GM19328 (cell line): ENCODE measurements at regions not wholly inside any gene's neighbourhood (a gene's known extent, or its start where the extent isn't known, plus 50 kb on each side); places are given as distances from the start of the nearest gene placed in this dataset.
A peak's percentile ranks its signal among the peaks of the same experiment; 100 is the strongest.

ENCODE experiments used
- ATAC-seq: cut with Tn5 transposase; IDR thresholded peaks from one replicate; pipeline ENCODE4 v1.9.1; 2021; ENCODE audit warnings: mild to moderate bottlenecking, moderate library complexity; ENCODE audit not compliant: unreplicated experiment

DNA sequence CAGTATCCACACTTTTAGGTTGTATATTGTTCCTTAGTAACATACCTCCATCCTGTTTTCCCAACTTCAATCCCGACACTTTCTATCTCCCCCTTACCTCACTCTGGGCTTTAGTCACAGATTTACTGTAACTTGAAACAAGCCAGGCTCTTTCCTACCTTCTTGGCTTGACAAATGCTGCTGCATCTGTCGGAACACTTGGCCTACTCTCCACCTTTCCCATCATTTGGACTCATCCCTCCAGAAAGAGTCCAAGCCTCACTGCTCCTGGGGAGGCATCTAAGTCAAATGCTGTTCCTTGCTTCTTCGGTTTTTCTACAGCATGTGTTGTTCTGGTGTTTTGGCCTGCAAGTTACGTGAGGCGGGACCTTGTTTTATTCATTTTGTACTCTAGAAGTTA lies 142.4 kb downstream of the DACT1 start:
- ATAC-seq, result no peak

DNA sequence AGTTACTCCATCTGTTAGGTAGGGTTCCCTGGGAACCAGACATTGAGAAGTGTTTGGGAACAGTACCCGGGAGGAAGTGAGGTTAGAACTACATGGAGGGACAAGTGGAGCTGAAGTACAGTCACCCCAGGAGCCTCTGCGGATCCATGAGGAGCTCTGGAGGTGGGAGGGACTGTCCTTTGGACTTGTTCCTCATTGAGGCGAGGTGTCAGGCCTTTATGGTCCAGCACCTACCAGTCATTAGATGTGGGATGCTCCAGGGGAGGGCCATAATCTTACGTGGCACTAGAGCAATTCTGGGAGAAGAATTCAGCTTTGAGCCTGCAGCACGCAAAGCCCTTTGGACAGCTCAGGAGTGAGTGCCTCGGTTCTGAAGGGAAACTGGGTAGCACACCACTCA lies 142.8 kb downstream of the DACT1 start:
- ATAC-seq, result no peak

DNA sequence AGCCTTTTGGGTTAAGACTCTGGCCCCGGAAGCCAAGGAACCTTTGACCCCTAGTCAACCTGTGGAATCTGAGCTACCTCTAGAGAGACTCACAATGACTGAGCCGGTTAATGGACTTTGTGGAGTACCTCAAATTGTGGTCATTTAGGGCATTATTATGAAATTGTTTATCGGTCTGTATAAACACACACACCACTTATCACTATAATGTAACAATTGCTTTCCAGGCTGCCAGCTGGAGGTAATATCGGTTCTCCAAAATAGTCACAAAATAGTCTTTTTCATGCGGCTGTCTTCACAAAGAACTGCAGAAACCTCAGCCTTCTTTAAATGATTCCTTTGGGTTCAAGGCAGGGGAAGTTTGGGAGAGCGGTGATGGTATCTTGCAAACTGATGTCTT lies 144.2 kb downstream of the DACT1 start:
- no peak for ATAC-seq

DNA sequence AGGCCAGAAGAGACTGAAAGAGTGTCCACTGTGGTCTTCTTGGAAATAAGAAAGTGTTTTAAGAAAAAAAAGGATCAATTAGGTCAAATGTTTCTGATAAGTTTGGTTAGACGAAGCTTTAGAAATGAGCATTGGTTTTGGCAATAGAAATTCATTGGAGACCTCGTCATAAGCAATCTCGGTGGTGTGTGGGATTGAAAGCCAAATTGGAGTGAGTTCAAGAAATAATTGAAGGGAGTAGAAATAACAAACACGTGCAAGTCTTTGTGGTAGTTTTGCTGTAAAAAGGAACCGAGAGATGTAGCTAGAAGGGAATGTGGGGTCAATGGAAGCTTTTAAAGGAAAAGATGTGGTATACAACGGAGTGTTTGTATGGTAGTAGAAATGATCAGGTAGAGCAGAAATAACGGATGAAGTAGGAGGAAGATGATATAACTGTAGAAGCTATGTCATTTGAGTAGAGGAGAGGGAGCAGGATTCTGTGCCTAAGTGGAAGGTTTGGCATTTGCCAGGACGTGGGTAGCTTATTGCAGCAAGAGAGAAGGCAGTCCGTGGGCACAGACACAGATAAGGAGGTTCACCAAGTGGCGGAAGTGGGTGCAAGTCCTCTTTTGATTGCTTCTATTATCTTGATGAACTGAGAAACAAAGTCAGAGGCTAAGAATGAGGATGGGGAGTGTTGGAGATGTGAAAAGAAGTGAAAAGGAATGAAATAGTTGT lies 146.2 kb downstream of the DACT1 start:
- ATAC-seq, result no peak

DNA sequence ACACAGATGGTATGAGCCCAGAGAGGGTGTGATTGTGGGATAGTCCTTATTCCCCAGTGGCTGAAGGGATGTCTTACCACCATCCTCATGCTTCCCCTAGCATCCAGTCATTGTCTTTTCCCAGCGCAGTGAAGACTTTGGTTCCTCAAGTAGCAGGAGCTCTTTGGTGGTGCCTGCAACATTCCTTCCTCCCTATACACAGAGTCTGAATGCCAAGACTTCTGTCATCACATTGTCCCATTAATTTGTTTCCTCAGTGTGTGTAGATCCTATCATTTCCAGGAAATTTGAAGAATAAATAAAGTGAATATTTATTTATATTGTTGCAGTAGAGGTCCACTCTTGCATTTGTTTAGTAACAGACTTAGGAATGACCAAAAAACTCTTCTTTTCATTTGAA lies 147.2 kb downstream of the DACT1 start:
- no peak for ATAC-seq

DNA sequence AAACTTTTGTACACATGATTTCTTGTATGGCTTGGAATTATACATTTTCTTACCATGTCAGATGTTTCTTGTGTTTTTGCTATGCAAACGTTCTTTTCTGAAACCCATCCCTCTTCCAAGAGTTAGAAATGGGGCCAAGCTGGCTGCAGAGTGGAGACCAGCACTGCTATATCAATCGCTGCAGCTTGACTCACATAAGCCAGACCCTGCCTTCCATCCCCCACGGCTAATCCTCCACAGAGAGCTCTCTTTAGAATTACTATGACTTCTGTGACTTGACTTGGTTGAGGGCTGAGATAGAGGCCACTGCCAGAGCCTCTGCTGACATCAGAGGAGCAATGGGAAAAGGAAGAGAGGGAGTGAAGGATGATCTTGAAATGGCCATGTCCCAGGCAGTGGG lies 147.9 kb downstream of the DACT1 start:
- ATAC-seq, result no peak

DNA sequence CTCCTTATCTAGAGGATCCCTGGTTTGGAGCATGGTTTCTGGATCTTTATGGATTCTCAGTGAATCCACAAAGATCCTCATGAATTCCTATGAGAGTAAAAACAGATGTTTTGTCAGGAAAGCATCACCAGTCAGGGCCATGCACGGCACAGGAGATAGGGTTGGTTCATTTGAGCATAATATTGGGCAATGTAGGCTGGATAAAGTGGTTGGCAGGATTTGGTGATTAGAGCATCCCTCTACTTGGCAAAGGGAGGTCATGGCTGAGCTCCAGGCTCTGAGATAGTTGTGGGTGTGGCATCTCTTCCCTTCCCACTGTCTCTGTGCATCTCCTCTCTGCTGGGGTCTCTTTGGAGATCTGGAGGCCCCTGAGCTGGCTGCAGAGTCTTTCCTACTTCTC lies 149.8 kb downstream of the DACT1 start:
- no peak for ATAC-seq

DNA sequence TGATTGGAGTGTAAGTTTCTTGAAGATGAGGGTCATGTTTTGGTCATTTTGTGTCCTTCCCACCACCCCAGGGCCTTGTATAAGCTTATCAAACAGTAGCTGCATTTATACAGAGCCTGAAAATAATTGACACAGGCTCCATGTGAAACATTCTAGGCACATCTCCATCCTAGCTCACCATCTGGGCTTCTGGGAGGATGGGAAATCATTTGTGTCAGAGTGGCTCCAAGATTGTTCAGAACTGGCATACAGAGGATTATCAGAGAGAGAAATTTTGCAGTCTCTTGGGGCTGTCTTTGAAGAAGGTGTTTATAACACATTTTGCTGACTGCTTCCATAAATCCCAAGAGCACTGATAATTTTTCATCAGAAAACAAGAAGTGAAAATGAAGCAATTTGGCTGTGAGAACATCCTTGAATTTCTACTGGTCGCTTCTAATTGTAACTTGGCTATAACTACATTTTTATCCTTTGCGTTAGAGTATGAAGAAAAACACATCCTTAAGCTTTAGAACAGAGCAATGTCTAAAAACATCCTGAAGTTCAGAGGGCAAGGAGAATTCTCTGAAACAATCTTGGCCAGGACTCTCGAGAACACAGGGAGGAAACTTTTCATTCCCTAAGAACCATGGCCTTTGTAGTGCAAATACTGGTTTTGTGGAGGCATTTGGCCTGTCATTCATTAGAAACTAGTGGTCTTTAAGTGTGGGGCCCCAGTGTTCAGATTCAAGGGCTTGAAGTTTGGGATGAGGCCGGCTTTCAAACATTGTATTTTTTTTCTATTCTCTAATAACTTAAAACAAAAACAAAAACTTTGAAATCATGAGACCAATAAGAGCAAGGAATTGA lies 151.1 kb downstream of the DACT1 start:
- no peak for ATAC-seq

DNA sequence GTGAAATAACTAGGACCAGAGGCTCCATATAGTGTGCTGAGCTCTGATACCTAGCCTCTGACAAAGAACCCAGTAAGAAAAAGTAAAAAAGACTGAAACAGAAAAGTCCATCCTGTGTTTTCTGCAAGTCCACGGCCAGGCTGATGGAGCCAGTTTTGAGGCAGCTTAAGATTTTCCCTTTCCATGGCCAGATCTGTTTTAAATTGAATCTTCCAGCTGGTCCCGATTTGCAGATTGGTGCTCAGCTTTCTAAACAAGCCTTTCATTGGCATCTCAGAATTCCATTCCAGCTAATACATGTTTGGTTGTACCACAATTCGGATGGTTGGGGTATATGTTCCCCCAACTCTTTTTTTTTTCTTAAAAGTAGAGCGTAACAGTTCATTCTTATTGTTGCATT lies 152.0 kb downstream of the DACT1 start:
- no peak for ATAC-seq

DNA sequence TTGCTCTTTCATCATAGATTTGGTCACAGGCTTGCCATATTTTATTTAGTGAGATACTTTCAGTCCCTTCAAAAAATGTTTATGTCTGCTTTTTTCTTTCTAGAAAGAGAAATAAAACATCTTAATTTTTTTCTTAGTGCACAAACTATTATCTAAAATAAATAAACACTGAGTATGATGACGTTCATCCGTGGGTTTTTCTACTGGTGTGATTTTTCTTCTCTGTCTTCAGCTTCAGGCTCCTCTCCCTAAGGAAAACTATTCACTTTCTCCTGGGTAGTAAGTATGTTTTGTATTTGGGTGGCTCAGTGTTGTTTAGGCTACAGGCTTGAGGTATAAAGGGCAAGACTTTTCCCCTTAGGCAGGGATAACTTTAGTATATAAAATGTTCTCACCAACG lies 154.7 kb downstream of the DACT1 start:
- no peak for ATAC-seq

DNA sequence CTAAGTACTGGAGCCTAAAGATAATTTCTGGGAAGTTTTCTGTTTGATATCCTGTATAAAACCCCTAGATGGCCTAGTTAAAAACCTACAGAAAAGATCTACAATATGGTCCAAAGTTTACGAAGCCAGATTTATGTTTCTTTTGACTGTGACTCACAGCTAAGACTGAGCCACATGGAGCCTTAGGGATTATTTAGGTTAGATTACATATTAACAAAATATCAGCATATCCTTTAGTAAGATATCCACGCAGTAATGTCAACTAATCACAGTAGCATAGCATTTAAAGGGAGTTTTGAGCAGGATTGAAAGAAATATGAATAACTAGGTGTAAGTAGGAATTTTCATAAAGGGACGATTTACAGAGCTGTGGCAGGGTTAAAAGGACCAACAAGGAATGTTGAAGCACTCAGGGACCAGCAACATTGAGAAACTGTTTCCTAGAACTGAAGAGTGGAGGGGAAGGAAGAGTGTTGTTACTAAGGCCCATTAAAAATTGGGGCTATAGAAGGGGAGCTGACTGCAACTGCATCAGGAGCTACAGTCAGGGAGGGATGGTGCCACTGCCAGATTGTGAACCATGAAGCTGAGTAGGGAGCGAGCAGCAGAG lies 155.5 kb downstream of the DACT1 start:
- ATAC-seq, result no peak

DNA sequence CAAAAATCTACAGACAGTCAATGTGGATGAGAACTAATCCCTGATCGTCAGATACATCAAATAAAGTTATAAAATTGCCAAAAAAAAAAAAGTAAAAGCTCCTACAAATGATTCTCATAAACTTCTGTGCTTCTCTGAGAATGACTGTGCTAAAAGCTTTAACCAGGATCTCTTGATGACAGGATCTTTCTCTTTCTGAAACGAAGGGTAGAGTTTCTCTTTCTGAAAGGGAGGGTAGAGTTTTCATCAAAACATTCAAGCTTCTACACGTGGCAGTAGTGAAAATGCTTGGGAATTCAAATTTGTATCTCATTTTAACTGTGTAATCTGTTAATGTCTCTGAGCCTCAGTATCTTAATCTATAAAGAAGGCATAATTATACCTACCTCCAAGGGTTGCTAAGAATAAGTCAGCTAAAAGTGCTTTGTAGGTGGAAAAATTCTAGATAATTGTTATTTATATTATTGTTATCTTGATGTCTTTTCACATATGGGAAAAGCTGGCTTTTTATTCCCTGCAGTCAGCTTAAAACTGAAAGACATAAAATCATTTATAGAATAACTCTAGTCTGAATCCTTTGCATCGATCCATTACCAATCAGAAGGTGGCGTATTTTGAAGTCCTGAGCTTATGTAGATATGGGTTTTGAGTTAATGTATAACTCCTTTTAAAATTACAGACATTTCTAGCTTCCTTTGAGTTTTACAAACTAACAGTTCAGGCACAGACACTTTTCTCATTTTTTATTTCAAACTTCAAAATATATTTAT lies 157.4 kb downstream of the DACT1 start:
- ATAC-seq, result no peak

DNA sequence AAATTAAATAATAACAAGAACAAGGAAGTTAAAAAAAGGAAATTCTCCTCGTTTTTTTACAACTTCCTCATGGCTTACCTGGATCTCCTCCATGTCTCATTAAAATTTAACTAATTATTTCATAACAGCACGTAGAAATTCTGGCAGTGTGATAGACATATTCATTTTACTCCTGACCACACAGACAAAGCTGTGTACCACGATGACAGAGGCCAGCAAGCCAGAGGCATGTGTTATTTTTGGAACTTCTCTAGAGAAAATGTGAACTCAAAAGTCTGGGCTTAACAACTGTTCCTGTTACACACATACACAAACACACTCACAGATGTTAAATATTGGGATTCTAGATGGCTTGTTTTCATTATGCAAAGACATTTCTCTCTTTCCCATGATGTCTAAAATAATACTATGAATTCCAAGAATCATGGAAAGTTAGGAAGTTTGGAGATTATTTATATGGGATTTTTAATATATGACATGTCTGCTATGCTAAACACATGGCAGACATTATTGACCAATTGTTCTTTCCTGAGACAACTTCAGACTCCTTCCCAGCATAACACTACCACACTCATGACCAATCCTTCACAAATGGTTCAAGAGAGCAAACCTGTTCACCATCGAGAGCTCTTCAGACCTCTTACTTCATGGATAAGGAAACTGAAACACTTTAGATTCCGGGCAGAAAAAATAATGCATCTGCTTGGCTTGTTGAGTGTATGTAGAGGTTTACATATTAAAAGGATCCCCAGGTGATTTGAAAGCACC lies 158.7 kb downstream of the DACT1 start:
- peak; percentile 40 for ATAC-seq

DNA sequence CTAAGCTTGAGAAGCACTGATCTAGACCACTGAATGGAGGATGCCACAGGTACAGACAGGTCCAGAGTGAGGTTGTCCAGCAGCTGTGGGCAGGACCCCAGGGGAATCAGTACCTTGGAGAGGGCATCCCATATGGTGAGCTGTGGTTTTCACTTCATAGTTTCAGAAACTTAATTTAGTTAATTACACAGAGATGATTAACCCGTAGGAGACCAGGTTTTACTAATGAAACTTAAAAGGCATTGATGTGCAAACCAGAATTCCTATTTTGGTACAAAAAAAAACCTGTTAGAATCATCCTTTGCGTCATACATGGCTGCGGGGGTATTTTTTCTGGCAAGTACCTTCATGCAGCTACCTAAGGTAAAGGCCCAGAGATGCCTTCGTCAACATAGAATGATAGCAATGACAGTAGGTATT lies 159.3 kb downstream of the DACT1 start:
- ATAC-seq, result peak; percentile 72

DNA sequence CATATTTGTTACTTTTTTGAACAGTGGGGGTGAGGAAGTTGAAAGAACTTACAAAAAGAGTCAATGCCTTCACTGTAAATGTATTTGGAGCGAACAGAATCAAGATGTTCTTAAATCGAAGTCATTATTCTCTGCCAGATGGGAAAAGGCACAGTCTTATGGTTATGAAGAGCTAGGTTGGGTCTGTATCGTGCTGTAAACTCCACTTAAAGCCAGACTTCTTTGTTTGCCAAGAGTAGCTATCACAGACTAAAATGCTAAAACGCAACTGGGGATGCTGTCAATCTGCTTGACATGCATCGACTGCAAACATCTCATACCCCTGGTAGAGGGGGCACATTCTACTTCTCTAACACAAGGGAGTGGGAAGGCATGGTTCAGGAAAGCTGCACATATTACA lies 160.4 kb downstream of the DACT1 start:
- ATAC-seq, result no peak

DNA sequence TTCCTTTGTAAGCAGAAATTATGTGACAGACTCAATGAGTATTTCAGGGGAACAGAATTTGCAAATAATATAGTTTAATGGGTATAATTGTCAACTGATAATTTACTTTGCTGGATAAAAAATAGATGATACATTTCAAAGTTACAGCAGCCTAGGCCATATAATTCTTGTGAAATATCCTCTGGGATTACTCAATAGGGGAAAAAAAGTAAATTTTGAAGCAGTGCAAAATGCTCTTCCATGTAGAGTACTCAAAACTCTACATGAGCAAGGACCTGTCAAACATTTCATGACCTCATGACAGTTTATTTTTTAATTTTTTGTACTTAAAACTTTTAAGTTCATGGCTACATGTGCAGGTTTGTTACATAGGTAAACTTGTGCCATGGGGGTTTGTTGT lies 163.3 kb downstream of the DACT1 start:
- ATAC-seq, result no peak

DNA sequence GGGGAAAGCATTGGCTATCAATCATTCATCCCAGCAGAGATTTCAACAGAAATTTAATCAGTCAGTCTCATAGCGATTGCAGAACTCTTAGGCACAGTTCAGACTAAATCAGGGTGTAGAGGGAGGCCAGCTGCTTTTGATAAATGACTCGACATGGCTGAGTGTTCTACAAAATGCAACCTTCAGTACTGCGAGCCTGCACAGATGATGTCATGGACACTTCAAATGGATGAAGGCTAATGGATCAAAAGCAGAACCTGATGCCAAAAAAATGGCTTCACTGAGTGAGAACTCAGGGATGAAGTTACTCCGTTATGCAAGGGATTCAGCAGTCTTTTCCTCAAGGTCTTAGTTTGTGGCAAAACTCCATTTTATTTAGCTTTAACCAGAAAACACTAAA lies 167.3 kb downstream of the DACT1 start:
- ATAC-seq, result no peak

DNA sequence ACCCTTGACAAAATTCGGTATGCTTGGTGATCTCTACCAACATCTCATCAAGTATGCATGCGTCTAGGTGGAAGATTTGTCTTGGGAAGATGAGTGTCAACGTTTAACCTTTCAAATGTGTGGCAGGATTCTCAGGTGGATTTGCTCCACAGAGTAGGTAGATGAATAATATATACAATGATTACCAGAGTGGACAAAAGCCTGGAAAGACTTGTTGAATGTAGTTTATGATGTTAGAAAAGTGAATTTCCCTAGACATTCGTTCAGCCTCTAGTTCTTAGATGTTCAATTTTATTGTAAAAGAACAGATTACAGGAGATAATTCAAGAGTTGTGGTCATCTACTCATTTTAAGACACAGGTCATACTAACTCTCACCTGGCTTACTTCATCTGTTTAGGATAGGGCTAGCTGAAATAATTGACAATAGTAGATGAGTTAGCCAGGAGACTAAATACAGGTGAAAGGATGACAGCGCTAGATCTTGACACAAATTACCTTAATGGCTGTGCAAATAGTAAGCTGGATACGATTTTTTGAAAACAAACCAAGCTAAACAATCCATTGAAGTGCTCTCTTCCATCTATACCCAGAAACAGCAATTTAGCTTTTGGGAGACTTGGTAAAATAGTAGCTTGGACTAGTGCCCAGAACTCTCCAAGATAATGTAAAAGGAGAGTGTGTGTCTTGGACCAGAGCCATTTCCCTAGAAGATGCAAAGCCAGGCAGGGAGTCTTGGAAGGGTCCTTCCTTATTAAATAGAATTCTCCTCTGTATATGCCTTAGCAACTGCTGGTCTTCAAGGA lies 168.0 kb downstream of the DACT1 start:
- ATAC-seq, result no peak

DNA sequence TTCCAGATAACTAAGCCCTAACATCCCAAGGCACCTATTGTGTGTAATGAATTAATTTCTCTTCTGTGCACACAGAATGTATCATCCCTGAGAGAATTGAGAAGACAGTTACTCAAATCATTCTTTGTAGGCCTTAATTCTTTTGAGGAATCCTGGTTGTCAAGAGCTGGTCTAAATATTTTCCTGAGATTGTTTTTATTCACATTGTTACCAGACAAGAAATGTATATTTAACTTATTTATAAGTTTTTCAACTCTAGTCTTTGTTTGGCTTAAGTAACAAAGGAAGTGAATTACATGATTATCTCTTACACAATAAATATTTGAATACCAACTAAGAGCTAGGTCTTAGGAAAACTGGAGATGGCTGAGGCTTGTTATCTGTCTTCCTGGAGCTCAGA lies 169.4 kb downstream of the DACT1 start:
- ATAC-seq, result no peak

DNA sequence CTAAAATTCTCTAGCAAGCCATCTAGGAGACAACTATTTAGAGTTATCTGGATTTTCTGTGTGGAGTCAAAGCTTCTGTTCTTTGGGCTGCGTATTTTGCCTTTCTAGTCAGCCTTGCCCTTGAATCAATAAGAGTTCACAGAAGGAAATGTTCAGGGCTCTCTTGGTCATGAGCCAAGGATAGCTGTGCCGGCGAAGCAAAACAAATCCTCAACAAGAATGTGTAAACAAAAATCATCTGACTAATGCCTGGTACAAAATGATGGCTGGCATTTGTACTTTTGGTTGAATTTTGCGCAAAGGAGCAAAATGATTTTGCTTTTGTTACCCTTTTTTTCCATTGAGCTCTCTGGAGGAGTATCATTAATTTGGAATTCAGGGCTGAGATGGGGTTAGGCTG lies 171.1 kb downstream of the DACT1 start:
- no peak for ATAC-seq
